ENCODE measurements at regions not wholly inside any gene's neighbourhood (a gene's known extent, or its start where the extent isn't known, plus 50 kb on each side); places are given as distances from the start of the nearest gene placed in this dataset.
"Not testable (repeated sequence)": the region's sequence is repeated elsewhere in the genome, so short reads cannot be mapped to it uniquely, and the experiment has no call there.

GRCh38 chr2:182548031-182548950 lies 121.5 kb upstream of the PDE1A start:
- no peak for DNase-seq (ENCODE audit: low read depth in 2 of 2)

- no peak for DNase-seq (ENCODE audit: low read depth in 2 of 2)
These were observed 123.4 kb upstream of the PDE1A start for GRCh38 chr2:182550234-182550633.

DNA sequence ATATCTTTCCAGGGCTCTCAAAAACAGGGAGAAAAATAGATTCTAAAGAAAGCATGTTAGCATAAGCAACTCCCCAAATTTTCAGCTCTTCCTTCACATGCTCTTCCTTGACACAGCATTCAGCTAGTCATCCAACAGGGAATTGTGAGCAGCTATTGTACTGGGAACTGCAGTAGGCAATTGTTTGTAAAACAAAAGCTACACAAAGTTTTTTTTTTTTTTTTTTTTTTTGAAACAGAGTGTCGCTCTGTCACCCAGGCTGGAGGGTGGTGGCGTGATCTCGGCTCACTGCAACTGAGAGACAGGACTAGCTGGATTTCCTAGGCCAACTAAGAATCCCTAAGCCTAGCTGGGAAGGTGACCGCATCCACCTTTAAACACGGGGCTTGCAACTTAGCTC lies 125.4 kb upstream of the PDE1A start:
- not testable (repeated sequence) for DNase-seq (ENCODE audit: low read depth in 2 of 2)

GRCh38 chr2:182552785-182553184 lies 125.9 kb upstream of the PDE1A start:
- not testable (repeated sequence) for DNase-seq (ENCODE audit: low read depth in 2 of 2)

- DNase-seq (ENCODE audit: low read depth in 2 of 2), result no peak
These were observed 126.6 kb upstream of the PDE1A start for GRCh38 chr2:182553483-182553882.

DNA sequence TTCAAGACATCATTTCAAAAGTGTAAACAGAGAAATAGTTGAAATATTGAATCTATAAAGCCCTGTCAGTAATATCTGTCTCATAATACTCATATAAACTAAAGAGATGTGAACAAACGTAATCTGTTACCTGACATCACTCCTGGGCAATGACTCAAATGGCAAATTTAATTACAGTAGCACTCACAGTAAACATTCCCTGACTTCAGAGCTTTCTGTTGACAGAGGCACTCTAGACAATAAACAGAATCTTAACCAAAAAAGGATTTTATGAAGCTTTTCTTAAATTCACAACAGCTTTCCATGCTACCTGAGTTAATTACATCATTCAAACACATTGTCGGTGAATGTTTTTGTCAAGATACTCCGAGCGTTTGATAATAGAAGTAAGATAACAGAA lies 128.1 kb upstream of the PDE1A start:
- no peak for DNase-seq (ENCODE audit: low read depth in 2 of 2)

GRCh38 chr2:182558564-182558963 lies 131.7 kb upstream of the PDE1A start:
- DNase-seq (ENCODE audit: low read depth in 2 of 2), result no peak

GRCh38 chr2:182559623-182560022 lies 132.8 kb upstream of the PDE1A start:
- DNase-seq (ENCODE audit: low read depth in 2 of 2), result no peak

GRCh38 chr2:182565911-182566567 lies 139.2 kb upstream of the PDE1A start:
- DNase-seq (ENCODE audit: low read depth in 2 of 2), result no peak

DNA sequence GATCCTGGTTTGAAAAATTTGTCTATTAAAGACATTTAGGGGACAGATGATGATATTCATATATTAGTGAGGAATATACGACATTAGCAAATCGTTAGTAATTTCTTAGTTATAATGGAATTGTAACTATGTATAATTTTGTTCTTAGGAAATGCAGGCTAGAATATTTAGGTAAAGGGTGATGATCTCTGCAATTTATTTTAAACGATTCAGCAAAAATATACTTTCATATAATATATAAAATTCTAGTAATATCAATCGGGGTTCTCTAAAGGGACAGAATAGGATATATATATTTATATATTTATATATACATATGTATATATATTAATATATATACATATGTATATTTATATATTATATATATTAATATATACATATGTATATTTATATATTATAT lies 142.5 kb upstream of the DNAJC10 start:
- DNase-seq (ENCODE audit: low read depth in 2 of 2), result no peak

DNA sequence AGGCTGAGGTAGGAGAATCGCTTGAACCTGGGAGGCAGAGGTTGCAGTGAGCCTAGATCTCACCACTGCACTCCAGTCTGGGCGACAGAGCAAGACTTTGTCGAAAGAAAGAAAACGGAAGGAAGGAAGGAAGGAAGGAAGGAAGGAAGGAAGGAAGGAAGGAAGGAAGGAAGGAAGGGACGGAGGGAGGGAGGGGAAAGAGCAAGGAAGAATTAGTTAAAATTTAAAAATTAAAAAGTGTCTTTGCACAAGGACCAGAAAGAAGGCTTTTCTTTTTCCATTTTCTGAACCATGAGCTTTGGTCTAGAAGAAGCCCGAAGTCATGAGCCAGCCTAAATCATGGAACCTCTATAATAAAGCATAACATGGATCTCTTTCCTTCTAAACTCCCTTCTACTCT lies 138.2 kb upstream of the DNAJC10 start:
- DNase-seq (ENCODE audit: low read depth in 2 of 2), result no peak

GRCh38 chr2:182581196-182581935 lies 134.7 kb upstream of the DNAJC10 start:
- no peak for DNase-seq (ENCODE audit: low read depth in 2 of 2)

DNA sequence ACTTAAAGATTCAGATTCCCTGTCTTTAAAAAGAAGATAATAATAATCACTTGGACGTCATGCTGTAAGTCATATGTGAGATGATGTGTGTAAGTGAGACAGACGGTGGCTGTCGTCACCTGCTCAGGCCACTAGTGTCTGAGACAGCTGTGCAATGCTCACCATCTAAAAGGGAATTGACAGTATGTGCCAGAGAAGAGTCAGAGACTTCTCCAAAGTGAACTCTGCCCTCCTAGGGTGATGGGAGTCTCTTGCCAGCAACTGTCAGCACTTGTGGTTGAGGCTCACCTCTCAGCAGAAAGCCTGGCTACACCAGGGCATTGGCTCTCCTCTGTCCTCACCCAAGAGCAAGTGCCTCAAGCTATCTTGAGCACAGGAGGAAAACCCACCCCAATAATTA lies 131.6 kb upstream of the DNAJC10 start:
- DNase-seq (ENCODE audit: low read depth in 2 of 2), result no peak

DNA sequence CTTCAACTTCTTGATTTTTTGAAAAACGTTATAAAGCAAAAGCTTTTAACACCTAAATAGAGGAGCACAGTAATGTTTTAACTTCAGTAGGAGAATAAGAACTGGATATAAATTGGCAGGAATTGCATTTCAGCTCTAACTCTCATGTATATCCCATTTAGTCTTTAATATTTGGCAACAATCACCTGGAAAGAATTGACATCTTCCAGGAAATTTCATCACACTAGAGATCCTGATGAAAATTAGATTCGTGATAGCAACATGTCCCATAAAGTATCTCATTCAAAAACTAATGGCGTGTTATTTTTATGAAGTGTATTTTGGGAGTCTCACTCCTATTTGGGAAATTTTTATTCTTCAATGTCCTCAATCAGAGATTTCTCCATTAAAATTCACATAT lies 131.1 kb upstream of the DNAJC10 start:
- DNase-seq (ENCODE audit: low read depth in 2 of 2), result no peak

GRCh38 chr2:182585430-182585829 lies 130.6 kb upstream of the DNAJC10 start:
- no peak for DNase-seq (ENCODE audit: low read depth in 2 of 2)

DNA sequence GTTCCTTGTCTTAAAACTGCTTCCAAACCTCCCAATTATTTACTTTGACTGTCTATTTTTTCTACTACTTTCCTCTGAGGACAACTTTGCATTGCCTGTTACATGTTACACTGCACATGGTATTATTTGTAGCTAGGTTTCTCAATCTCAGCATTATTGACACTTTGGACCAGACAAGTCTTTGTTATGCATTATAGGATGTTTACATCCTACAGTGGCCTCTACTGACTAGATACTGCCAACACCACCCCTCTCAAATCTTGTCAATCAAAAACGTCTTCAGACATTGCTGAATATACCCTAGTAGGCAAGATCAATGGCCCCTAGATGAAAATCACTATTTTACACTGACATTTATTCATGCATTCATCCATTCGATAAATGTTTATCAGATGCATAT lies 129.6 kb upstream of the DNAJC10 start:
- no peak for DNase-seq (ENCODE audit: low read depth in 2 of 2)

DNA sequence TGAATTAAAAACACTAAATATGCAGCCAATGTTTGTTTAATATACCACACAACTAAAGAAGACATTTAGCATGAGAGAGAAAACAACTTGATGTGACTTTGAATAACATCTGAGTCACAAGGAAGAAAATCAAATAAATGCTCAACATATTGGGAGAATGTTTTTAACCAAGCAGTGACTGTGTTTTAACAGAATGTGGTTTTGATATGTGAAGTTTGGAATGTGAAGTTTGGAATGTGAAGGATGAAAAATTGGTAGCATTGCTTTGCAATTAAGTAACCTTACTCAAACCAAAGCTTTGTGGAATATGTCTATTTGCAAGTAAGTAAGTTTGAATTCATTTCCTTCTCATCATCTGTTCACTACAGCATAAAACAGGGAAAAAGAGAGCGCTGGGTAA lies 128.2 kb upstream of the DNAJC10 start:
- peak; percentile 87 to 89 for DNase-seq (ENCODE audit: low read depth in 2 of 2)

DNA sequence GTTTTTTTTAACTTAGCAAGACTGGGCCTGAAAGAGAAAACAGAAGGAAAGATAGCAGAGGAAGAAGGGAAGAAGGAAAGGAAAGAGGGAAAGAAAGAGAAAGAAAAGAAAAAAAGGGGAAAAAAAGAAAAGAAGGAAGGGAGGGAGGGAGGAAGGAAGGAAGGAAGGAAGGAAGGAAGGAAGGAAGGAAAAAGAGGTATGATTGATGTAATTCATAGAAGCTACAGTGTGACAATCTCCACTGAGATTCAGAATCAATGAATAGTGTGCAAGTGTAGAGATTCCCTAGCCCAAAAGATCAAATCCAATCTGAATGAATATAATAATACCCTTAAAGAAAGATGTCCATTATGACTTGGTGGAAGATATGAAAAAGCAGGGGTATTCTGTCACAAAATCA lies 126.9 kb upstream of the DNAJC10 start:
- DNase-seq (ENCODE audit: low read depth in 2 of 2), result no peak

- DNase-seq (ENCODE audit: low read depth in 2 of 2), result no peak
These were observed 124.3 kb upstream of the DNAJC10 start for GRCh38 chr2:182591774-182592173.

DNA sequence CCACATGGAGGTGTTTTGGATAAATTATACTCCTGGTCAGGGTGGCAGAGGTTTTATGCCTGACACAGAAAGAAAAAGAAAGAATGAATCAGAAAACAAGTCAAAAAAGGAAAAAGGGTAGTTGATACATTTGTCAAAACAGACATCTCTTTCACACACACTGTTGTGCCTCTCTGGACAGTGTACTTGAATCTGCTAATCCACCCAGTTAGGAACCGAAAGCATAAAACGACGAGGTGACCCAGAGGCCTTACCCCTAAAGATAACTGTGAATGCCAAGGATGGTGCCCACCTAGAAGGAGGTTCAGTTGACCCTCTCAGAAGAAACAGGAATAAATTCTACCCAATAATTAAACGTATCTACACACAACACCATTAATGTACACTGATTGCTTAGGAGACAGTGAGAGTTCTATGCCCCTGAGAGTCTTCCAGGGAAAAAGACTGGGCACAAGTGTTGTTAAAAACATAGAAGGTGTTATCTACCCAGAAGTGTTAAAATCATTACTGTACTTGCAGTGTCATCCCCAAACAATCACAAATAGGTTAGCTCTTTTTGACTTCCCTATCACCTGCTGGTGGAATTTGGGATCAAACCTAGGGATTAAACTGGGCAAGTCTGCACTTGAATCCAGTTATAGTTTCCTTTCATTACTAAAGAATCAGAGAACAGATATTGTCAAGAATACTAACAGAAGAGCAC lies 123.2 kb upstream of the DNAJC10 start:
- no peak for DNase-seq (ENCODE audit: low read depth in 2 of 2)

- DNase-seq (ENCODE audit: low read depth in 2 of 2), result peak; percentile 79 to 82
These were observed 122.6 kb upstream of the DNAJC10 start for GRCh38 chr2:182593394-182593975.
